ENCODE measurements at regions not wholly inside any gene's neighbourhood (a gene's known extent, or its start where the extent isn't known, plus 50 kb on each side); places are given as distances from the start of the nearest gene placed in this dataset.

- TF ChIP-seq POLR2A (IDR thresholded peaks at IDR 0.05) (no peak), CTCF (IDR thresholded peaks at IDR 0.05) (no peak)
Measured at GRCh38 chr13:66208589-66208988, 1021.5 kb downstream of the PCDH9 start.
